GM19397 (cell line): ENCODE measurements at regions not wholly inside any gene's neighbourhood (a gene's known extent, or its start where the extent isn't known, plus 50 kb on each side); places are given as distances from the start of the nearest gene placed in this dataset.
A peak's percentile ranks its signal among the peaks of the same experiment; 100 is the strongest.
"Not testable (repeated sequence)": the region's sequence is repeated elsewhere in the genome, so short reads cannot be mapped to it uniquely, and the experiment has no call there.

ENCODE experiments used
- ATAC-seq: cut with Tn5 transposase; IDR thresholded peaks from one replicate; pipeline ENCODE4 v1.9.1; 2021; ENCODE audit warnings: mild to moderate bottlenecking, moderate library complexity; ENCODE audit not compliant: unreplicated experiment

DNA sequence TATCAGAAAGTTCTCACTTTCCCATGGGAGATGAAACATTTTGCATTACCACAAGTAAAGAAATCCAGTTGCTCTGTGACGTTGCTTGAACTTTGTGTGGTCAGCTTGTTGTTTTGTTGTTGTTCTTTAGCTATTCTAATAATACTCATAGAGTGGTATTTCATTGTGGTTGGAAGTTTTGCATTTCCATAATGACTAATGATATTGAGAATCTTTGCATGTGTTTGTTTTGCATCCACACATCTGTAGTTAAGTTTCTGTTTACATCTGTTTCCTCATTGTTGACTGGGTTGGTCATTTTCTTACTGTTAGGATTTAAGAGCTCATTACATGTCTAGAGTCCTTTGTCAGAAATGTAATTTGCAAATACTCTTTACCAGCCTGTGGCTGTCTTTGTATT lies 133.2 kb upstream of the LRRC61 start:
- peak; percentile 87 for ATAC-seq

DNA sequence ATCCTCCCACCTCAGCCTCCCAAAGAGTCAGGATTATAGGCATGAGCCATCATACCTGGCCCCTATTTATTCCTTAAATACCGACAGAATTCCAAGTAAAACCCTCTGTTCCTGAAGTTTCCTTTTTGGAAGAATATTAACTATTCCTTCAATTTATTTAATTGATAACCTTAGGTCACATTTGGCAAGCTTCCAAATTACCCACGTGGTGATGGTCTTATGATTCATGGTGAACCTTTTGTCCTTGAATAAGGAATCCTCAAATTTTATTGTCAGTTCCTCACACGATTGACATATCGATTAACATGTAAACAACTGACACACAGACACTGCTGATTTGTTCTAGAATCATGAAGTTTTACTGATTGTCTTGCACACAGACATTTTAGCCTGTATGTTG lies 130.6 kb upstream of the LRRC61 start:
- not testable (repeated sequence) for ATAC-seq

DNA sequence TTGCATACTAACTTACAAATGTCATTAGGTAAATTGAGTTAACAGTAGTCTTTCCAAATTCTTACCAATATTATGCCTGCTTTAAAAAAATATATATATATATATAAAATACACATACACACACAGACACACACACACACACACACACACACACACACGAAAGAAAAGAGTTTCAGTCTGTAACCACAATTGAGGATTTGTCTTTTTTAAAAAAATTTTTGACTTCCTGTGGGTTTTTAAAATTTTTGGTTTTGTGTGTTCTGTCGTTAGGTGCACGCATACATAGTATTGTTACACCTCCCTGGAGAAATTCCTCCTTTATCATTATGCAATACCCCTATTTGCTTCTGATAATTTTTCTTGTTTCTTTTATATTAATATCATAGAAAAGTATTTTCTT lies 129.3 kb upstream of the LRRC61 start:
- ATAC-seq = not testable (repeated sequence)
